H1 (cell line): ENCODE measurements at regions not wholly inside any gene's neighbourhood (a gene's known extent, or its start where the extent isn't known, plus 50 kb on each side); places are given as distances from the start of the nearest gene placed in this dataset.

ENCODE experiments used
- CTCF ChIA-PET: fragments of 300-600 bp; sonication (Branson Sonifier 250); formaldehyde crosslinking; loops from one replicate; lab custom pipeline; 2021; ENCODE audit not compliant: partially characterized antibody; lab: Charles Lee
- POLR2A ChIA-PET: fragments of 300-600 bp; sonication (Branson Sonifier 250); formaldehyde crosslinking; loops from one replicate; lab custom pipeline; 2021; ENCODE audit warnings: inconsistent platforms; ENCODE audit not compliant: partially characterized antibody; lab: Charles Lee
- DNase-seq, 2 experiments: peaks; one replicate each; pipeline versions ENCODE4 v3.0.0 to v3.0.0-alpha.2; 2010 to 2022; ENCODE audit warnings: low spot score in 2 of 2, low read depth in 1 of 2, mixed read lengths in 1 of 2
- FAIRE-seq: peaks from 2 replicates; lab custom pipeline; 2011; peaks lifted over from hg19 to GRCh38; lab: Jason Lieb, UNC
- H2AFZ ChIP-seq: 2 replicates; pipeline ENCODE4 v1.8.1; 2012; ENCODE audit warnings: low read length, inconsistent platforms
- H2AK5ac ChIP-seq: 2 replicates; pipeline ENCODE4 v1.6.1; 2013; ENCODE audit warnings: low read depth, low read length
- H2BK120ac ChIP-seq: replicated peaks from 2 replicates; pipeline ENCODE3; 2013; ENCODE audit warnings: low read depth, low read length, inconsistent platforms
- H2BK12ac ChIP-seq: 2 replicates; pipeline ENCODE4 v1.6.1; 2013; ENCODE audit warnings: low read depth, low read length
- H2BK15ac ChIP-seq: 2 replicates; pipeline ENCODE4 v1.6.1; 2013; ENCODE audit warnings: low read length
- H2BK20ac ChIP-seq: 2 replicates; pipeline ENCODE4 v1.6.1; 2013; ENCODE audit warnings: low read length
- H2BK5ac ChIP-seq: 2 replicates; pipeline ENCODE4 v1.6.1; 2013; ENCODE audit warnings: low read depth, low read length
- H3K14ac ChIP-seq: 2 replicates; pipeline ENCODE4 v1.6.1; 2013; ENCODE audit warnings: inconsistent platforms; ENCODE audit not compliant: insufficient read length
- H3K18ac ChIP-seq: 2 replicates; pipeline ENCODE4 v1.6.1; 2013; ENCODE audit warnings: low read length; ENCODE audit errors: extremely low read depth
- H3K23ac ChIP-seq: 2 replicates; pipeline ENCODE4 v1.6.1; 2013; ENCODE audit warnings: inconsistent platforms; ENCODE audit not compliant: insufficient read length
- H3K23me2 ChIP-seq: 2 replicates; pipeline ENCODE4 v1.6.1; 2013; ENCODE audit warnings: low read depth, low read length
- H3K27ac ChIP-seq: 2 replicates; pipeline ENCODE4 v1.6.1; 2011; ENCODE audit warnings: low read depth, low read length, inconsistent platforms
- H3K27me3 ChIP-seq, 4 experiments: replicated peaks in 1 of 4; 1 replicate in 1 of 4; 2 replicates in 3 of 4; pipeline versions ENCODE4 v1.6.1 to v1.8.1; 2011 to 2013; ENCODE audit warnings: low read length in 3 of 4, mild to moderate bottlenecking in 3 of 4, inconsistent platforms in 2 of 4, mixed read lengths in 2 of 4, moderate library complexity in 1 of 4; ENCODE audit not compliant: control insufficient read depth in 3 of 4, insufficient read depth in 3 of 4; ENCODE audit errors: extremely low read depth in 1 of 4
- H3K36me3 ChIP-seq, 4 experiments: 2 replicates each; pipeline versions ENCODE4 v1.6.1 to v1.8.1; 2011 to 2013; ENCODE audit warnings: mild to moderate bottlenecking in 4 of 4, low read length in 3 of 4, moderate library complexity in 2 of 4, control low read depth in 1 of 4, inconsistent platforms in 1 of 4; ENCODE audit not compliant: insufficient read depth in 4 of 4, control insufficient read depth in 2 of 4
- H3K4ac ChIP-seq: replicated peaks from 2 replicates; pipeline ENCODE3; 2013; ENCODE audit warnings: low read length, low read depth, mixed read lengths, inconsistent platforms; ENCODE audit not compliant: insufficient read length
- H3K4me1 ChIP-seq, 4 experiments: replicated peaks in 1 of 4; 1 replicate in 1 of 4; 2 replicates in 3 of 4; pipeline versions ENCODE4 v1.6.1 to v1.8.1; 2011 to 2013; ENCODE audit warnings: low read length in 3 of 4, inconsistent platforms in 2 of 4, mixed read lengths in 1 of 4; ENCODE audit not compliant: insufficient read depth in 4 of 4, control insufficient read depth in 3 of 4
- H3K4me2 ChIP-seq, 2 experiments: 2 replicates each; pipeline versions ENCODE4 v1.6.1 to v1.8.1; 2011 to 2013; ENCODE audit warnings: low read depth in 2 of 2, low read length in 2 of 2, control low read depth in 1 of 2, inconsistent platforms in 1 of 2, mild to moderate bottlenecking in 1 of 2; ENCODE audit not compliant: insufficient read depth in 1 of 2
- H3K4me3 ChIP-seq, 4 experiments: fragments of 200-600, 300-600 bp in 1 of 4; sonication (generic), shearing (Covaris generic), sonication (Bioruptor Twin) in 1 of 4; 2 replicates each; pipeline versions ENCODE4 v1.5.1 to v1.8.1; 2011 to 2016; ENCODE audit warnings: low read length in 4 of 4, low read depth in 3 of 4, control low read depth in 2 of 4, inconsistent platforms in 2 of 4, mild to moderate bottlenecking in 2 of 4, mixed read lengths in 1 of 4, moderate library complexity in 1 of 4; ENCODE audit not compliant: insufficient read depth in 2 of 4; ENCODE audit errors: extremely low read depth in 1 of 4
- H3K56ac ChIP-seq: replicated peaks from 2 replicates; pipeline ENCODE3; 2013; ENCODE audit warnings: low read depth, mild to moderate bottlenecking, mixed read lengths, low read length, inconsistent platforms; ENCODE audit not compliant: insufficient read length
- H3K79me1 ChIP-seq: 2 replicates; pipeline ENCODE4 v1.6.1; 2013; ENCODE audit warnings: low read depth, low read length, control low read depth
- H3K79me2 ChIP-seq, 2 experiments: 2 replicates each; pipeline versions ENCODE4 v1.6.1 to v1.8.1; 2012 to 2013; ENCODE audit warnings: low read length in 2 of 2, mild to moderate bottlenecking in 2 of 2, inconsistent platforms in 1 of 2; ENCODE audit not compliant: insufficient read depth in 2 of 2, control insufficient read depth in 1 of 2
- H3K9ac ChIP-seq, 4 experiments: replicated peaks in 1 of 4; 1 replicate in 1 of 4; 2 replicates in 3 of 4; pipeline versions ENCODE4 v1.6.1 to v1.8.1; 2011 to 2013; ENCODE audit warnings: low read depth in 3 of 4, low read length in 3 of 4, control low read depth in 2 of 4, mild to moderate bottlenecking in 2 of 4, moderate library complexity in 2 of 4, inconsistent platforms in 1 of 4; ENCODE audit errors: extremely low read depth in 1 of 4
- H3K9me3 ChIP-seq, 2 experiments: 2 replicates each; pipeline versions ENCODE4 v1.6.1 to v1.8.1; 2012 to 2013; ENCODE audit warnings: mild to moderate bottlenecking in 2 of 2, moderate library complexity in 2 of 2, control low read depth in 1 of 2, inconsistent platforms in 1 of 2, low read depth in 1 of 2, low read length in 1 of 2, mixed read lengths in 1 of 2; ENCODE audit not compliant: insufficient read depth in 2 of 2
- H4K20me1 ChIP-seq, 2 experiments: replicated peaks in 1 of 2; 2 replicates each; pipeline versions ENCODE3 to v1.8.1; 2011 to 2013; ENCODE audit warnings: inconsistent platforms in 2 of 2, low read length in 2 of 2, mild to moderate bottlenecking in 1 of 2; ENCODE audit not compliant: insufficient read depth in 2 of 2, control insufficient read depth in 1 of 2
- H4K5ac ChIP-seq: 2 replicates; pipeline ENCODE4 v1.6.1; 2013; ENCODE audit warnings: low read length, low read depth, mixed read lengths, inconsistent platforms; ENCODE audit not compliant: insufficient read length
- H4K8ac ChIP-seq: 2 replicates; pipeline ENCODE4 v1.8.0; 2013; ENCODE audit warnings: mild to moderate bottlenecking, moderate library complexity, low read length, inconsistent platforms; ENCODE audit not compliant: insufficient read depth; ENCODE audit errors: extremely low read depth
- H4K91ac ChIP-seq: replicated peaks from 2 replicates; pipeline ENCODE3; 2013; ENCODE audit warnings: low read length, mixed read lengths, inconsistent platforms; ENCODE audit not compliant: insufficient read length
- BCL11A ChIP-seq, 2 experiments: IDR thresholded peaks; one replicate each; pipeline ENCODE4 v1.6.1; 2011; ENCODE audit warnings: low read depth in 2 of 2, low read length in 2 of 2, mild to moderate bottlenecking in 2 of 2
- CEBPB ChIP-seq: IDR thresholded peaks from 2 replicates; pipeline ENCODE4 v1.6.1; 2012; ENCODE audit warnings: low read depth, low read length
- CREB1 ChIP-seq: IDR thresholded peaks from 2 replicates; pipeline ENCODE4 v1.6.1; 2012; ENCODE audit warnings: inconsistent platforms
- FOSL1 ChIP-seq: IDR thresholded peaks from 2 replicates; pipeline ENCODE4 v1.6.1; 2011; ENCODE audit warnings: mild to moderate bottlenecking, low read depth, low read length, moderate library complexity; ENCODE audit not compliant: insufficient read depth
- WGBS, 2 experiments: shearing (Covaris generic) in 1 of 2; methylation state at CpG; one replicate each; pipeline versions ENCODE4 v1.1.6 to v1.1.7; 2013 to 2015; ENCODE audit warnings: low lambda C conversion rate in 2 of 2, mixed read lengths in 2 of 2, inconsistent platforms in 1 of 2, low coverage in 1 of 2, missing lambda C conversion rate in 1 of 2; ENCODE audit not compliant: insufficient replicate concordance in 2 of 2, insufficient coverage in 1 of 2, insufficient read length in 1 of 2; ENCODE audit errors: extremely low coverage in 1 of 2, missing lambda C conversion rate in 1 of 2; 5-methylcytosine and 5-hydroxymethylcytosine counted together
- TF ChIP-seq, protein P1 (sequence below): IDR thresholded peaks from 2 replicates; pipeline ENCODE4 v1.6.1; 2012; ENCODE audit warnings: inconsistent platforms

DNA sequence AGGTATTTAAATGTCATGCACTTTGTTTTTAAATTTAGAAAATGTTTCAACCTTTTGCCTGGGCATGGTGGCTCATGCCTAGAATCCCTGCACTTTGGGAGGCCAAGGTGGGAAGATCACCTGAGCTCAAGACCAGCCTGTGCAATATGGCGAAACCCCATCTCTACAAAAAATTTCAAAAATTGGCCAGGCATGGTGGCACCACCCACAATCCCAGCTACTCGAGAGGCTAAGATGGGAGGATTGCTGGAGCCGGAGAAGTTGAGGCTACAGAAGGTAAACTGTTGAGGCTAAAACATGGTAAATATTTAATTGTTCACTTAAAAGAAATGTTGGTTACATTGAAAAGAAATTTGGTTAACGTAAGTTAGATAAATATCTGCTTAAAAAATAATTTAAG lies 108.4 kb upstream of the IGLL5 start:
- H3K18ac ChIP-seq = no peak overlapping the region
- WGBS, 2 experiments = 85% methylated on average over 4 of the region's 4 CpGs; no CpG with 5 or more reads in 1 of the 2 experiments

More for the DNA sequence above, 108.4 kb upstream of the IGLL5 start:
- no peak overlapping the region for H3K9ac ChIP-seq
- no peak overlapping the region for H3K23ac ChIP-seq
- DNase-seq (no peak), FAIRE-seq (no peak)
- H3K4ac ChIP-seq = no peak overlapping the region
- H3K4me1 ChIP-seq = no peaks in the 10 kb centered on the region
- H2BK15ac ChIP-seq = no peak overlapping the region
- no peak overlapping the region for H3K14ac ChIP-seq
- no peak overlapping the region for H2BK20ac ChIP-seq
- H3K4me3 ChIP-seq = no peak overlapping the region
- no peak overlapping the region for H3K27ac ChIP-seq
- no peak overlapping the region for H4K5ac ChIP-seq
- no peak overlapping the region for H2BK12ac ChIP-seq
- H3K4me2 ChIP-seq = no peak overlapping the region
- no peak overlapping the region for H2BK5ac ChIP-seq
- no peak overlapping the region for H4K8ac ChIP-seq
- H3K23me2 ChIP-seq = no peaks in the 10 kb centered on the region
- H2BK120ac ChIP-seq = no peak overlapping the region
- H4K91ac ChIP-seq = no peak overlapping the region
- CTCF ChIA-PET = no interaction called here
- TF ChIP-seq, protein P1, sequence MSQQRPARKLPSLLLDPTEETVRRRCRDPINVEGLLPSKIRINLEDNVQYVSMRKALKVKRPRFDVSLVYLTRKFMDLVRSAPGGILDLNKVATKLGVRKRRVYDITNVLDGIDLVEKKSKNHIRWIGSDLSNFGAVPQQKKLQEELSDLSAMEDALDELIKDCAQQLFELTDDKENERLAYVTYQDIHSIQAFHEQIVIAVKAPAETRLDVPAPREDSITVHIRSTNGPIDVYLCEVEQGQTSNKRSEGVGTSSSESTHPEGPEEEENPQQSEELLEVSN = no peak
- no peak for TF ChIP-seq CREB1
- no peak for TF ChIP-seq BCL11A (IDR thresholded peaks at IDR 0.05; ENCODE audit: low read depth in 2 of 2, low read length in 2 of 2)
- TF ChIP-seq FOSL1 = no peak
- no peak for TF ChIP-seq CEBPB
- H3K36me3 ChIP-seq = no peaks in the 10 kb centered on the region
- no peaks in the 10 kb centered on the region for H3K79me1 ChIP-seq
- no peak overlapping the region for H2AK5ac ChIP-seq
- POLR2A ChIA-PET = no interaction called here
- H3K56ac ChIP-seq = no peak overlapping the region
- H2AFZ ChIP-seq = no peak overlapping the region
- no peaks in the 10 kb centered on the region for H4K20me1 ChIP-seq
- peaks cover 4 to 17% (median 7%) of the 10 kb centered on the region in 4 experiments for H3K27me3 ChIP-seq
- H3K79me2 ChIP-seq = no peaks in the 10 kb centered on the region
- H3K9me3 ChIP-seq = peaks cover 5 to 22% of the 10 kb centered on the region in 2 experiments; a peak in 3 of 4 replicates
